OCI-LY3 (cell line): ENCODE measurements at regions not wholly inside any gene's neighbourhood (a gene's known extent, or its start where the extent isn't known, plus 50 kb on each side); places are given as distances from the start of the nearest gene placed in this dataset.

Experiments
- H2AFZ ChIP-seq: fragments of 200-600, 300-600 bp; shearing (Covaris generic); 2 replicates; pipeline ENCODE4 v1.6.0; 2014; ENCODE audit warnings: antibody characterized with exemption, low read depth, low read length
- H3K27ac ChIP-seq: fragments of 200-600, 300-600 bp; sonication (generic); 2 replicates; pipeline ENCODE4 v1.5.1; 2014; ENCODE audit warnings: mild to moderate bottlenecking, low read length, moderate library complexity, mixed read lengths
- H3K27me3 ChIP-seq: fragments of 200-600, 300-600 bp; sonication (generic); 2 replicates; pipeline ENCODE4 v1.6.1; 2014; ENCODE audit warnings: low read depth, low read length, mixed read lengths
- H3K36me3 ChIP-seq: fragments of 200-600, 300-600 bp; sonication (generic); replicated peaks from 2 replicates; pipeline ENCODE3; 2014; ENCODE audit warnings: low read depth, low read length, mixed read lengths
- H3K4me1 ChIP-seq: fragments of 300-600, 200-600 bp; sonication (generic); 2 replicates; pipeline ENCODE4 v1.6.1; 2014; ENCODE audit warnings: low read length, mixed read lengths
- H3K4me2 ChIP-seq: fragments of 200-600, 300-600 bp; sonication (generic); 2 replicates; pipeline ENCODE4 v1.6.1; 2014; ENCODE audit warnings: low read length, mixed read lengths
- H3K4me3 ChIP-seq: fragments of 300-600, 200-600 bp; sonication (generic); 2 replicates; pipeline ENCODE4 v1.5.1; 2014; ENCODE audit warnings: antibody characterized with exemption, mild to moderate bottlenecking, low read length, moderate library complexity
- H3K79me2 ChIP-seq: fragments of 300-600, 200-600 bp; shearing (Covaris generic); 2 replicates; pipeline ENCODE4 v1.6.1; 2014; ENCODE audit warnings: mild to moderate bottlenecking, low read length, mixed read lengths
- H3K9ac ChIP-seq: fragments of 300-600, 200-600 bp; shearing (Covaris generic); 2 replicates; pipeline ENCODE4 v1.6.0; 2014; ENCODE audit warnings: mild to moderate bottlenecking, low read length, moderate library complexity
- H3K9me3 ChIP-seq: fragments of 200-600, 300-600 bp; shearing (Covaris generic); 2 replicates; pipeline ENCODE4 v1.6.1; 2014; ENCODE audit warnings: low read length, mixed read lengths; ENCODE audit not compliant: insufficient read depth
- H4K20me1 ChIP-seq: fragments of 200-600, 300-600 bp; sonication (generic); 2 replicates; pipeline ENCODE4 v1.6.1; 2016; ENCODE audit warnings: low read length, mixed read lengths; ENCODE audit not compliant: insufficient read depth
- EZH2phosphoT487 ChIP-seq: fragments of 200-600 bp; shearing (Covaris generic); IDR thresholded peaks from 2 replicates; pipeline ENCODE4 v1.6.1; 2018; ENCODE audit warnings: antibody characterized with exemption, mixed run types, low read depth
- TF ChIP-seq, protein P1 (sequence below): fragments of 200-600, 300-600 bp; sonication (generic); IDR thresholded peaks from 2 replicates; pipeline ENCODE4 v1.5.1; 2014; ENCODE audit warnings: antibody characterized with exemption, low read length, low read depth

DNA sequence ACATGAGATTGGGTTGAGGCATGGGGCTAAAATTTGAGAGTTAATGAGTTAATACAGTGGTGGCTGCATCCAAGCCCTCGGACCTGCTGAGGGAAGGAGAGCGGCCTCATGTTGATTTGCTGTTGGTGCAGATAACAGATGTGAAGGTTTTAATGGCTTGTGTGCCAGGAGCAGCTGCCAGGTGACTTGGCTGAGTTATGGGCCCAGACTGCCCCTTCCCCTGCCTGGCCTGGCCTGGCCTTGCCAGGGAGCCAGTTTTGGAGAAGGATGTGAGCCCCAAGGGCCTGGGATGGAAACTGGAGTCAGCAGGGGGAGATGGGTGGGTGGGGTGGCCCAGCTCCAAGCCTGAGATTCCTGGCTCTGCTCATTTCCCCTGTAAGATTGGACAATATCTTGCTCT, 230.1 kb downstream of the CBLN1 start:
- no peak overlapping the region for H3K4me3 ChIP-seq
- TF ChIP-seq EZH2phosphoT487: no peak
- TF ChIP-seq, protein P1, sequence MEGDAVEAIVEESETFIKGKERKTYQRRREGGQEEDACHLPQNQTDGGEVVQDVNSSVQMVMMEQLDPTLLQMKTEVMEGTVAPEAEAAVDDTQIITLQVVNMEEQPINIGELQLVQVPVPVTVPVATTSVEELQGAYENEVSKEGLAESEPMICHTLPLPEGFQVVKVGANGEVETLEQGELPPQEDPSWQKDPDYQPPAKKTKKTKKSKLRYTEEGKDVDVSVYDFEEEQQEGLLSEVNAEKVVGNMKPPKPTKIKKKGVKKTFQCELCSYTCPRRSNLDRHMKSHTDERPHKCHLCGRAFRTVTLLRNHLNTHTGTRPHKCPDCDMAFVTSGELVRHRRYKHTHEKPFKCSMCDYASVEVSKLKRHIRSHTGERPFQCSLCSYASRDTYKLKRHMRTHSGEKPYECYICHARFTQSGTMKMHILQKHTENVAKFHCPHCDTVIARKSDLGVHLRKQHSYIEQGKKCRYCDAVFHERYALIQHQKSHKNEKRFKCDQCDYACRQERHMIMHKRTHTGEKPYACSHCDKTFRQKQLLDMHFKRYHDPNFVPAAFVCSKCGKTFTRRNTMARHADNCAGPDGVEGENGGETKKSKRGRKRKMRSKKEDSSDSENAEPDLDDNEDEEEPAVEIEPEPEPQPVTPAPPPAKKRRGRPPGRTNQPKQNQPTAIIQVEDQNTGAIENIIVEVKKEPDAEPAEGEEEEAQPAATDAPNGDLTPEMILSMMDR: no peak
- H3K9ac ChIP-seq: no peak overlapping the region
- no peak overlapping the region for H2AFZ ChIP-seq
- no peaks in the 10 kb centered on the region for H3K9me3 ChIP-seq
- H4K20me1 ChIP-seq: no peaks in the 10 kb centered on the region
- no peaks in the 10 kb centered on the region for H3K79me2 ChIP-seq
- H3K4me1 ChIP-seq: no peaks in the 10 kb centered on the region
- H3K27ac ChIP-seq: no peak overlapping the region
- H3K4me2 ChIP-seq: no peak overlapping the region
- H3K27me3 ChIP-seq: no peaks in the 10 kb centered on the region
- H3K36me3 ChIP-seq: no peaks in the 10 kb centered on the region

DNA sequence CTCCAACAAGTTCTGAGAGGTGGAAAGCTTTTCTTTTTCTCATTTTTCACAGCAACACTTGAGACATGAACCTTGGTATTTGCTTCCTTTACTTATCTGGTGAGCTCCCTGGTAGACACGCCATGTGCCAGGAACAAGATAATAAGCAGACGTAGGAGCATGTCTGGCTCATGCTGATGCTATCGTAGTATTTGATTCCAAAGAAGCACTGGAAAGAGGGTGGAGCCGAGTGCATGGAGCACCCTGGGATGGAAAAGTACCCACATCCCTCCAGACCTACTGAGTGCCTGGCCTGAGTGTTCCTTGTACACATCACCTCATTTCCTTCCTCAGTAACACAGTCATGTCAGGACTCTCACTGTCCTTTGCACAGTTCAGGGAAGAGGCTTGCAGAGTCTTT, 231.0 kb downstream of the CBLN1 start:
- Histone ChIP-seq H3K4me3 (no peak overlapping the region), H3K9me3 (no peaks in the 10 kb centered on the region), H3K9ac (no peak overlapping the region), H3K27me3 (no peaks in the 10 kb centered on the region), H3K4me2 (no peak overlapping the region), H3K79me2 (no peaks in the 10 kb centered on the region), H3K36me3 (no peaks in the 10 kb centered on the region), H2AFZ (no peak overlapping the region), H3K27ac (no peak overlapping the region), H4K20me1 (no peaks in the 10 kb centered on the region), H3K4me1 (no peaks in the 10 kb centered on the region)
- no peak for TF ChIP-seq EZH2phosphoT487
- TF ChIP-seq, protein P1: no peak

DNA sequence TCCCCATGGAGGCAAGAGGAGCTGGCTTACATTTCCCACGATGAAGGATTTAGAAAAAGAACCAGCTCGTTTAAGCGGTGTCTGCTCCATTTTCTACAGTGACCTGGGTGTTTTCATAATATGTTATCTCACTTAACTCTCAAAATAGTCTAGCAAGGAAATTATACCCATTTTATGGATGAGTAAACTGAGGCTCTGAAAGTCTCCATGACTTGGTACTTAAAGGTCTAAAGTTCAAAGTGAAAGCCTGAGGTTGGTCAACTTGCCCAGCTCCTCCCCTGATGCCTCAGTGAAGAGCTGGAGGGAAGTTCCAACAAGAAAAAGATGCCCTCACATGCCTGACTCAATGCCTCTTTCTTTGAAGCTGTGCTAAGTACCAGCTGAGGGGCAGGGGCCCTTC, 232.0 kb downstream of the CBLN1 start:
- no peaks in the 10 kb centered on the region for H3K36me3 ChIP-seq
- H3K4me2 ChIP-seq: no peak overlapping the region
- H3K4me3 ChIP-seq: no peak overlapping the region
- no peak overlapping the region for H3K9ac ChIP-seq
- no peak overlapping the region for H2AFZ ChIP-seq
- no peak for TF ChIP-seq EZH2phosphoT487
- TF ChIP-seq, protein P1: no peak
- H4K20me1 ChIP-seq: no peaks in the 10 kb centered on the region
- no peak overlapping the region for H3K27ac ChIP-seq
- no peaks in the 10 kb centered on the region for H3K79me2 ChIP-seq
- no peaks in the 10 kb centered on the region for H3K9me3 ChIP-seq
- H3K27me3 ChIP-seq: no peaks in the 10 kb centered on the region
- no peaks in the 10 kb centered on the region for H3K4me1 ChIP-seq

DNA sequence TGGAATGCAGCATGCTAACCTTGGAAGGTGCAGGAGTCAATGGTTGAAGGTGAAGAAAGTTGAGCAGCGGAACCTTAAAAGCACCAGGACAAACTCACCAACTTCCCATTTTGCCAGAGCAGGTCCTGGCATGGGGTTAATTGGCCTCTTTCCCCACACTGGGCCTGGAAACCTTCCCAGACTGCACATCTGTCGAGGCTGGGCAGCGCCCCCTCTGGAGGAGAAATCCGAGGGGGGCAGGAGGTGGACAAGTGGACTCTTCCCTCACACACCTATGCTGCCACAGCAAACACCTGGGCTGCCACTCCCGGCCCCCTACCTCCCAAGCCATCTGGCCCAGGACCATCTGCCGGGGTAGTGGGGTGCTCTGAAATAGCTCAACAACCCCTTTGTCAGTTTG, 232.4 kb downstream of the CBLN1 start:
- Histone ChIP-seq H3K4me3 (no peak overlapping the region), H3K27ac (no peak overlapping the region), H3K9me3 (no peaks in the 10 kb centered on the region), H3K27me3 (no peaks in the 10 kb centered on the region), H2AFZ (no peak overlapping the region), H3K4me1 (no peaks in the 10 kb centered on the region), H3K4me2 (no peak overlapping the region), H3K36me3 (no peaks in the 10 kb centered on the region), H3K9ac (no peak overlapping the region), H3K79me2 (no peaks in the 10 kb centered on the region), H4K20me1 (no peaks in the 10 kb centered on the region)
- TF ChIP-seq, protein P1: no peak
- no peak for TF ChIP-seq EZH2phosphoT487
